Glomerular endothelial cell (primary cell): ENCODE measurements at regions not wholly inside any gene's neighbourhood (a gene's known extent, or its start where the extent isn't known, plus 50 kb on each side); places are given as distances from the start of the nearest gene placed in this dataset.
"Not testable (repeated sequence)": the region's sequence is repeated elsewhere in the genome, so short reads cannot be mapped to it uniquely, and the experiment has no call there.

Experiments used
- DNase-seq: peaks from one replicate; pipeline ENCODE4 v3.0.0-alpha.2; 2011; ENCODE audit warnings: low read depth, low spot score; ENCODE audit errors: extremely low read depth

- DNase-seq: no peak
Observed at GRCh38 chr3:147160984-147161383, 245.4 kb downstream of the ZIC4 start.

DNA sequence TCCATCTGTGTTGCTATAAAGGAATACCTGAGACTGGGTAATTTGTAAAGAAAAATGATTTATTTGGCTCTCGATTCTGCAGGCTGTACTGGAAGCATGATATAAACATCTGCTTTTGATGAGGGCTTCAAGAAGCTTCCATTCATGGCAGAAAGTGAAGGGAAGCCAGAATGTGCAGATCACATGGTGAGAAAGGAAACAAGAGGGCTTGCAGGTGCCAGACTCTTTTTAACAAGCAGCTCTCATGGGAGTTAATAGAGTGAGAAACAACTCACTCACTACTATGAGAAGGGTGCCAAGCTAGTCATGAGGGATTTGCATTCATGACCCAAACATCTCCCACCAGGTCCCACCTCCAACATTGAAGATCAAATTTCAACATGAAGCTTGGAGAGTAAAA is 247.2 kb downstream of the ZIC4 start:
- DNase-seq: no peak

DNA sequence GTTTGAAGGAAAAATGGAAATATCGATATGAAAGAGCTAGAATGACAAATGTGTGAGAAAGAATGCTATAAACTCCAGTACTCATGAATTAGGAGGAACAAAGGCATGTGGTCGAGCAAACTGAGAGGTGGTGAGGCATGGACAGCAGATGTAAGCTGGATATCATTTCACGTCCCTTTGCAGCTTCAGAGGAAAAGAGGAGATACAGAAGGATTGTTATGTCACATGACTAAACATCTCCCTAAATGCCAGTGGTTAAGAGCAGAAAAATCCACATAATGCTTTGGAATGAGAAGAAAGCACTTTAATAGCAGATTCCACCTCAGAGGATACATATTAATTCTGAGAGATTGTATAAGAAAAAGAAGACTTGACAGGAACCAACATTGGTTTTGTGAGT is 248.7 kb downstream of the ZIC4 start:
- no peak for DNase-seq

DNA sequence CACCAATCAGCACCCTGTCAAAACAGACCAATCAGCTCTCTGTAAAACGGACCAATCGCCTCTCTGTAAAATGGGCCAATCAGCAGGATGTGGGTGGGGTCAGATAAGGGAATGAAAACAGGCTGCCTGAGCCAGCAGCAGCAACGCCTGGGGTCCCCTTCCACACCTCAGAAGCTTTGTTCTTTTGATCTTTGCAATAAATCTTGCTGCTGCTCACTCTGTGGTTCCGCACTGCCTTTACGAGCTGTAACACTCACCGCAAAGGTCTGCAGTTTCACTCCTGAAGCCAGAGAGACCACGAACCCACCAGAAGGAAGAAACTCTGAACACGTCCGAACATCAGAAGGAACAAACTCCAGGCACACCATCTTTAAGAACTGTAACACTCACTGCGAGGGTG is 251.4 kb downstream of the ZIC4 start:
- not testable (repeated sequence) for DNase-seq

DNA sequence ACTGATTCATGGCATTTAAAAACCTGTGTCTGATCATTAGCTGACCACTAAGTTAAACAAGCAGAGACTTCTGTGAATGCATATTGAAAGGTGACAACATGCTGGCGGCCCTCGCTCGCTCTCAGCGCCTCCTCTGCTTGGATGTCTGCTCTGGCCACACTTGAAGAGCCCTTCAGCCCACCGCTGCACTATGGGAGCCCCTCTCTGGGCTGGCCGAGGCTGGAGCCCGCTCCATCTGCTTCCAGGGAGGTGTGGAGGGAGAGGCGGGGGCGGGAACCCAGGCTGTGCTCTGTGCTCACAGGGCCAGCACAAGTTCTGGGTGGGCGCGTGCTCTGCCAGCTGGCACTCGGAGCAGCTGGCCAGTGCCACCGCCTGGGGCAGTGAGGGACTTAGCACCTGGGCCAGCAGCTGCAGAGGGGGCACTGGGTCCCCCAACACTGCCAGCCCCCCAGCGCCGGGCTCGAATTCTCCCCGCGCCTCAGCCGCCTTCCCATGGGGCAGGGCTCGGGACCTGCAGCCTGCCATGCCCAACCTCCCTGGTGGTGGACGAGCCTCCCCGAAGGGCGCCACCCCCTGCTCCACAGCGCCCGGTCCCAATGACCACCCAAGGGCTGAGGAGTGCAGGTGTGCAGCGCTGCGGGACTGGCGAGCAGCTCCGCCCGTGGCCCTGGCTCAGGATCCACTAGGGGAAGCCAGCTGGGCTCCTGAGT is 252.4 kb downstream of the ZIC4 start:
- DNase-seq: no peak

DNA sequence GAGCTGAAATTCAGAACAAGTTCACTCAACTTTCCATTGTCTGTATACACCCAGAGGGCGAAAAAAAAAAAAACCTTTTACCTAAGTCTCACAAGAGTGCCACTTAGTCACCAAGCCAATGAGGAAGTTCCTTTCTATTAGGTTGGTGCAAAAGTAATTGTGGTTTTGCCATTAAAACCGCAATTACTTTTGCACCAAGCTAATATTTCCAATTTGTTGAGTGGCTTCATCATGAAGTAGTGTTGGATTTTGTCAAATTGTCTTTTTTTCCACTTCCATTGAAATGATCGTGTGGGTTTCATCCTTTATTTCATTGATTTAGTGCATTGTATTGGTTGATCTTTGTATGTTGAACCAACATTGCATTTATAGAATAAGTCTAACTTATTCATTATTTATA is 253.9 kb downstream of the ZIC4 start:
- no peak for DNase-seq

DNA sequence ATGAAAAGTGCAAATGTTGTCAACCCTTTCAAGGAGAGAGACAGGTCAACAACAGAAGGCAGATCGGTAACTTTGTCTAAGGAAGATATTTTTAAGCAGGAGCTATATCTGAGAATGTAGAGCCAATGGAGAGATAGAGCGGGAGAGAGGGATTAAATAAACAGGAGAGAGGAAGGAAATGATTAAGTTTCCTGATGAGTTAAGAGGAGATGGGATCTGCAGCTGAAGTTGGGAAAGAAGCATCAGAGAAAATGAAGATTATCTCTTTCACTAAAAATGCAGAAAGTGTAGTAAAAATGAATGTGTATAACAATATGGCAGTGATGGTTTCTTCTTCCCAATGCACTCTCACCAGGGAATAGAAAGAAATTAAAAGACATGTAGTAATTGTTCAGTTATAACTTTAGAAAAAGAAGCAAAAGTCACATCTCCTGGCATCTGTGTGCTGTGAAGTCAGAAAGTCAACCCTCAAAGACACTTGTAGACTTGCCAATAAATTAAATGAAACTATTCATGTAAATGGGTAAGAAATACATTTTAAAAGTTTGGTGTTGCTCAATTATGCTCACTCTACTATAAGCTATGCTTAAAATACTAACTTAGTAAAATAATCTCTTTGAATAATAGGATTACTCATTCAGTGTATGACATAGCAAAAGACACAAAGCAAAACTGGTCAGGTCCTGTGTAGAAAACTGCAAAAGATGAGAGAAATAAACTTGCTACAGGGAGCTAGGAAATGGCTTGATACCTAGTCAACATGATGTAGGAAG is 264.6 kb downstream of the ZIC4 start:
- no peak for DNase-seq

DNA sequence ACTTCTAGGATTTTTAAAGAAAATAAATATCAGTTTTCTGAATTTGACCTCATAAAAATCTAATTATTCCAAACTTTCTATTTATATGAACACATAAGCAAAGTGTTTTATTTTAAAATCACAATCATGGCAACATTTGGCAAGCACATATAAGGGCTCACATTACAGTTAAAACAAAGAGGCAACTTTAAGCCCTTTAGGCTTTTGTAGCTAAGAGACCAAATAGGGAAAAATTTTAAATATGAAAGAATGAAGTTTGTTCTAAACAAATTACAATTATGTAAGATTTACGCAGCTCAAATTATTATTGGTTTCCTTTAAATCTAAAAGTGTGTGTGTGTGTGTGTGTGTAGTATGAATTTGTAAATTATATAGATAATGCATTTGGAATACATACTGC is 267.0 kb downstream of the ZIC4 start:
- no peak for DNase-seq

DNA sequence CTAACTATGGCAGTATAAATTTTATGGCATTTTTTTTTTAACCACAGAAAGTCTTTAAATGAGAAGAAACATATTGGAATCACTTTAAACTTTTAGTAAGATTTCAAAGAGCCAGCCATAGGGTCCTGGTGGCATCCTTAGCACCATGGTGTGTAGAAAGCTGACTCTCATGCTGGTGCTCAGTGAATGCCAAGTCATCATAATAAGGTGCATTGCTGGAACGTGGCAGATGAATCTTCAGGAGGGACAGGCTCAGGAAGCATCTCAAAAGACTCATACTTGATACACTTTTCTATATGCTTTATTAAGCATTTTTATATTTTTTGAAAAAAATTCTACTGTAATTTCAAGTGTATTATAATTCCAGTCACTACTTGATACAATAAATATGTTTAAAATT is 274.2 kb downstream of the ZIC4 start:
- DNase-seq: no peak

GRCh38 chr3:147130461-147130860 is 275.9 kb downstream of the ZIC4 start:
- DNase-seq: no peak

DNA sequence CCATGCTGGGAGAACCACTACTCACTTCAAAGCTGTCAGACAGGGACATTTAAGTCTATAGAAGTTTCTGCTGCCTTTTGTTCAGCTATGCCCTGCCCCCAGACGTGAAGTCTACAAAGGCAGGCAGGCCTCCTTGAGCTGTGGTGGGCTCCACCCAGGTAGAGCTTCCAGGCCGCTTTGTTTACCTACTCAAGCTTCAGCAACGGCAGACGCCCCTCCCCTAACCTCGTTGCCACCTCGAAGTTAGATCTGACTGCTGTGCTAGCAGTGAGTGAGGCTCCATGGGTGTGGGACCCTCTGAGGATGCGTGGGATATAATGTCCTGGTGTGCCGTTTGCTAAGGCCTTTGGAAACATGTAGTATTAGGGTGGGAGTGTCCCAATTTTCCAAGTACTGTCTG is 276.7 kb downstream of the ZIC4 start:
- no peak for DNase-seq

DNA sequence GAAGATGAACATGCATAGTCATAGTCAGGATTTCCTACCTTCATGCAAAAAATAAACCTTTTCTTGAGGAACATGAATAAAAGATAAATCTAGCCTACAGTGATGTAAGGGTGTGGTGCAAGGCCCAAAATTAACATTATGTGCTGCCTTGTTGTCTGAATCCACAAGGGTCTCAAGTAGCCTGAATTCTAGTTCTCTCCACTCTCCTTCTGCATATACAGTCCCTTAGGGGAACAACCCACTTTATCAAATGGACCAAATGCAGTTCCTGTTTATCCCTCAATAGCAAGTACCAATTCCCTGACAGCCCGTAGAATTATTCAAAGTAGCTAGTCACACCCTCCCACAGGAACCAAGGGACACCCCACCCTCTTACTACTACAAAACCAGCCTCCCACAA is 284.0 kb downstream of the ZIC4 start:
- DNase-seq: no peak

GRCh38 chr3:147119989-147120388 is 286.4 kb downstream of the ZIC4 start:
- DNase-seq: peak; percentile 9

GRCh38 chr3:147119346-147119745 is 287.0 kb downstream of the ZIC4 start:
- DNase-seq: no peak

DNA sequence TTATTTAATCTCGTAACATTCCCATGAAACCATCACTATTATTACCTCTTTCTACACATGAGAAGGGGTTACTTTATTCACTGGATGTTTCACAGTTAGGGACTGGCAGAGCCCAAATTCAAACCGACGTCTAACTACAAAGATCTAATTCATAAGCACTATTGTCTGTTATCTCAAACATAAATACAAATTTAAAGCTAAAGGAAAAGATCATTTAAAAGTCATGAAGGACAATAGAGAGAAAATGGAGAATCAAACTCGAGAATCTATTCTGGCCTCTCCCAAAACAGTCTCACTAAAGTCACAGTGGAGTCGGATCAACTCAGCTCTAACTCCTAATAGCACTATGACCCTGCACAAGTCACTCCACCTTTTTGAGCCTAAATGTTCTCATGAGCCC is 287.7 kb downstream of the ZIC4 start:
- no peak for DNase-seq

DNA sequence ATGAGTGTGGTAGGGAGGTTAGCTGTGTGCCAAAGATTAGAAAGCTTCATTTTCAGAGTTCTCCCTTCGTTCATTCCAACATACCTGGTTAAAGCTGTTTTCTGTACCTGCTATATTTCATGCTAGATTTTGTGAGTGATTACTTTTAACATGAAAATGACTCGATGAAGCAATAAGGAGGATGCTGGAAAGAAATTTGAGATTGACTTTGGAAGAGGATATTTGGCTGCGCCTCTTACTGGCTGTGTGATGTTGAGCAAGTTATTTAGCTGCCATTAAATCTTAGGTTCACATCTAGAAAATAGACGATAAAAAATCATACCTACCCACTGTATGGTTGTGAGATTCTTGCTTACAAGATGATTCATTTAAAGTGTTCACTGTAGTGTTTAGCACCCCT is 288.7 kb downstream of the ZIC4 start:
- DNase-seq: no peak

GRCh38 chr3:147113293-147114044 is 292.9 kb downstream of the ZIC4 start:
- DNase-seq: no peak

DNA sequence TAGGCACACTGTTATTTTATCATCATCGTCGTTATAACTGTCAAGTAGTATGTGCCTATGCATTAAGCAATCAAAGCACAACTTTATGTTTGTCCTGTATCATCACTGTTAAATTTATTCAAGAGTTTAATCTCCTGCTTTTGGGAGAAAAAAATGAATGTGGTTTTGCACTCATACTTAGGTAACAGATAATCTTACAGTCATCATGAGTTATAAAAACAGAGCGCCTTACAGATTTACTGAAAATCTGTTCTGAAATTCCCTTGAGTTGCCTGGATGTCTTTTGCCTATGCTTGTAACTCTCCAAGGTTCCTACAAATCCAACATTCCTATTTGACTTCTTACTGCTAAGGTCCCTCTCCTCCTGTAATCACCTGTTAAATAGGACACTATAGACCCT is 307.3 kb downstream of the ZIC4 start:
- DNase-seq: no peak

DNA sequence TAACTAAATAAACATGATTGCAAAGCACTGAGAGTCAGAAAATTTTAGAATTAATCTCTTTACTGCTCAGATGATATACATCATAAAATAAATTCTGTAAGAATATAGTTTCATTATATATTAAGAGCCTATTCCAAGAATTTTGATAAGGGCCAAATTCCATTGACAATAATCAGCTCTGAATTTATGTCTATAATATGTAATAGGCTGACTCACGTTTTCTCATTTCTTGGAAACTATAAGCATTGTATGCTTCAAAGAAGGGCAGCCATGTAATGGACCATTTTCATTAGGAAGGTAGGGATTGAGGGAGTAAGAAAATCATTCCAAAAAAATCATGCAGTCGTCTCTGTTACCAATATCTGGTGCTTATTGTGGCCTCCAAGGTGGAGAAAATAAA is 315.9 kb downstream of the ZIC4 start:
- DNase-seq: no peak

- no peak for DNase-seq
Observed at GRCh38 chr3:147089286-147089685, 317.1 kb downstream of the ZIC4 start.

- not testable (repeated sequence) for DNase-seq
Observed at GRCh38 chr3:147059500-147059899, 346.8 kb downstream of the ZIC4 start.

- no peak for DNase-seq
Observed at GRCh38 chr3:147049821-147050220, 356.5 kb downstream of the ZIC4 start.
